ENCODE measurements at regions not wholly inside any gene's neighbourhood (a gene's known extent, or its start where the extent isn't known, plus 50 kb on each side); places are given as distances from the start of the nearest gene placed in this dataset.
A peak's percentile ranks its signal among the peaks of the same experiment; 100 is the strongest.

DNA sequence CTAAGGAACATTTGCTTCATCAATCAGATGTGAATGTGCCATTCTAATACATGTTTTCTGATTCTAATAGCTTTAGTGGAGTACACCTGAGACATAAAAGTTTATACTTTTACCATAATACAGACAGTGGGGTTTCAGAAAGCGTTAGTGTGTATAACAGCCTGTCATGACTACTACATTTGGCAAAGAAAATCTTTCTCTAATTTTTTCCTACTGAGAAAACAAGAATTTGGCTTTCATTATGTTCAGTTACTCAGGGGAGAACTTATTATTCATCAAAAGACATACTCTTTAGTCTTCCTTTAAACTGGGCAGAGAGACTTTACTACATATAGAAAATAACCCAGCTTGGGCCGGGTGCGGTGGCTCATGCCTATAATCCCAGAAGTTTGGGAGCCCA lies 104.9 kb downstream of the PCDH18 start:
- DNase-seq (ENCODE audit: low read depth), result no peak
- no peak overlapping the region for H3K4me3 ChIP-seq (ENCODE audit: control insufficient read depth, low read depth, low read length)
- TF ChIP-seq, protein P1, sequence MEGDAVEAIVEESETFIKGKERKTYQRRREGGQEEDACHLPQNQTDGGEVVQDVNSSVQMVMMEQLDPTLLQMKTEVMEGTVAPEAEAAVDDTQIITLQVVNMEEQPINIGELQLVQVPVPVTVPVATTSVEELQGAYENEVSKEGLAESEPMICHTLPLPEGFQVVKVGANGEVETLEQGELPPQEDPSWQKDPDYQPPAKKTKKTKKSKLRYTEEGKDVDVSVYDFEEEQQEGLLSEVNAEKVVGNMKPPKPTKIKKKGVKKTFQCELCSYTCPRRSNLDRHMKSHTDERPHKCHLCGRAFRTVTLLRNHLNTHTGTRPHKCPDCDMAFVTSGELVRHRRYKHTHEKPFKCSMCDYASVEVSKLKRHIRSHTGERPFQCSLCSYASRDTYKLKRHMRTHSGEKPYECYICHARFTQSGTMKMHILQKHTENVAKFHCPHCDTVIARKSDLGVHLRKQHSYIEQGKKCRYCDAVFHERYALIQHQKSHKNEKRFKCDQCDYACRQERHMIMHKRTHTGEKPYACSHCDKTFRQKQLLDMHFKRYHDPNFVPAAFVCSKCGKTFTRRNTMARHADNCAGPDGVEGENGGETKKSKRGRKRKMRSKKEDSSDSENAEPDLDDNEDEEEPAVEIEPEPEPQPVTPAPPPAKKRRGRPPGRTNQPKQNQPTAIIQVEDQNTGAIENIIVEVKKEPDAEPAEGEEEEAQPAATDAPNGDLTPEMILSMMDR (IDR thresholded peaks at IDR 0.05; ENCODE audit: control insufficient read depth, insufficient read depth, low read depth, low read length, missing control alignments), result no peak

- no peak overlapping the region for H3K4me3 ChIP-seq (ENCODE audit: control insufficient read depth, low read depth, low read length)
- no peak for DNase-seq (ENCODE audit: low read depth)
- TF ChIP-seq, protein P1 (IDR thresholded peaks at IDR 0.05; ENCODE audit: control insufficient read depth, insufficient read depth, low read depth, low read length, missing control alignments), result no peak
These were observed 107.0 kb downstream of the PCDH18 start for GRCh38 chr4:137425281-137425680.

DNA sequence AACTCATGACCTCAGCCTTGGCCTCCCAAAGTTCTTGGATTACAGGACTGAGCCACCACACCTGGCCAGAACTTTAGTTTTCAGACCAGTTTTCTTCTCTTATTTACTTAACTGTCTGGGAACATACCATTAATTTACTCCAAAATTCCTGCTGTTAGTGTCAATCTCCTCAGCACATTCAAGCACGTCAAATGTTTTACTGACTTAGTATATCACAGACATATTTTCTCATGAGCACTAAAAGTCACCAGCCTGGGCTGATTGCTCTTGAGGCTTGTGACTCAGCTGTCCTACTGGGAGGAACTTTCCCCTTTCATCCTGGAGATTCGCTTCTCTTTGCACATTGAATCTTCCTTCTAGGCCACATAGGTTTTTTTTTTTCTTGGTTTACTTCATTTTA lies 109.6 kb downstream of the PCDH18 start:
- H3K4me3 ChIP-seq (ENCODE audit: control insufficient read depth, low read depth, low read length), result no peak overlapping the region
- DNase-seq (ENCODE audit: low read depth), result no peak
- TF ChIP-seq, protein P1 (IDR thresholded peaks at IDR 0.05; ENCODE audit: control insufficient read depth, insufficient read depth, low read depth, low read length, missing control alignments), result no peak

GRCh38 chr4:137421796-137422195 lies 110.5 kb downstream of the PCDH18 start:
- DNase-seq (ENCODE audit: low read depth), result peak; percentile 16
- no peak overlapping the region for H3K4me3 ChIP-seq (ENCODE audit: control insufficient read depth, low read depth, low read length)
- TF ChIP-seq, protein P1 (IDR thresholded peaks at IDR 0.05; ENCODE audit: control insufficient read depth, insufficient read depth, low read depth, low read length, missing control alignments), result no peak

DNA sequence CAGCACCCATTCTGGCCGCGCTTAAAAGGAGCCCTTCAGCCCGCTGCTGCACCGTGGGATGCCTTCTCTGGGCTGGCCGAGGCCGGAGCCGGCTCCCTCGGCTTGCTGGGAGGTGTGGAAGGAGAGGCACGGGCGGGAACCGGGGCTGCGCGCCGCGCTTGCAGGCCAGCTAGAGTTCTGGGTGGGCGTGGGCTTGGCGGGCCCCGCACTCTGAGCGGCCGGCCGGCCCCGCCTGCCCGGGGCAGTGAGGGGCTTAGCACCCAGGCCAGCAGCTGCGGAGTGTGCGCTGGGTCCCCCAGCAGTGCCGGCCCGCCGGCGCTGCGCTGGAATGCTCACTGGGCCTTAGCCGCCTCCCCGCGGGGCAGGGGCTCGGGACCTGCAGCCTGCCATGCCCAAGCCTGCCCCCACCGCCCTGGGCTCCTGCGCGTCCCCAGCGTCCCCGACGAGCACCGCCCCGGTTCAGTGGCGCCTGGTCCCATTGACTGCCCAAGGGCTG lies 111.3 kb downstream of the PCDH18 start:
- TF ChIP-seq, protein P1 (IDR thresholded peaks at IDR 0.05; ENCODE audit: control insufficient read depth, insufficient read depth, low read depth, low read length, missing control alignments), result no peak
- no peak overlapping the region for H3K4me3 ChIP-seq (ENCODE audit: control insufficient read depth, low read depth, low read length)
- no peak for DNase-seq (ENCODE audit: low read depth)

DNA sequence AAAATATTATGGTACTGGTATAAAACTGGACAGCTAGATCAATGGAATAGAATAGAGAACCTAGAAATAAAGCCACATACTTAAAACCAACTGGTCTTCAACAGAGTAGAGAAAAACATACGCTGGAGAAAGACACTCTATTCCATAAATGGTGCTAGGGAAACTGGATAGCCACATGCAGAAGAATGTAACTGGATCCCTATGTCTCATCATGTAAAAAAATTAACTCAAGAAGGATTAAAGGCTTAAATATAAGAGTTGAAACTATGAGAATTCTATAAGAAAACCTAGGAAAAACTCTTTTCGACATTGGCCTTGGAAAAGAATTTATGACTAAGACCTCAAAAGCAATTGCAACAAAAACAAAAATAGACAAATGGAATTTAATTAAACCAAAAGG lies 114.6 kb downstream of the PCDH18 start:
- no peak for DNase-seq (ENCODE audit: low read depth)
- H3K4me3 ChIP-seq (ENCODE audit: control insufficient read depth, low read depth, low read length), result no peak overlapping the region
- TF ChIP-seq, protein P1 (IDR thresholded peaks at IDR 0.05; ENCODE audit: control insufficient read depth, insufficient read depth, low read depth, low read length, missing control alignments), result no peak

- DNase-seq (ENCODE audit: low read depth), result no peak
- H3K4me3 ChIP-seq (ENCODE audit: control insufficient read depth, low read depth, low read length), result no peak overlapping the region
- TF ChIP-seq, protein P1 (IDR thresholded peaks at IDR 0.05; ENCODE audit: control insufficient read depth, insufficient read depth, low read depth, low read length, missing control alignments), result no peak
These were observed 117.5 kb downstream of the PCDH18 start for GRCh38 chr4:137414802-137415201.
